ENCODE measurements at regions not wholly inside any gene's neighbourhood (a gene's known extent, or its start where the extent isn't known, plus 50 kb on each side); places are given as distances from the start of the nearest gene placed in this dataset.

DNA sequence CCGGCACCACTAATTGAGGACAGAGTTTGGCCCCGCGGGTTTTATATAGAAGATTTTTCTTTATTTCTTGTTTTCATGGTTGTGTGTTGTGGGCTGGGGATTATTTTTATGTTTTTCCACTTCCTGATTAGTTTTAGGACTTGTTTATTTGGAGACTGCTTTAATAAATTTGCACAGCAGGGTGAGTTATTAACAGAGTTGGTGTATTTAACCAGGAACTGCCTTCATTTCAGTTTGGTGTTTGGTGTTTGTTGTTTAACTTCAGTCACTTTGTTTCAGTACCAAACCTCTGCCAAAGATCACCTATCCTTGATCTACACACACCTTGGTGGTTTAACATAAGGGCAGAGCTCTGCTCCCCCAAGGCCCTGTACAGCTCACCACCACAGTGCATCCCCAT lies 103.5 kb upstream of the LMO4 start:
- Histone ChIP-seq H3K36me3 (replicated peaks; ENCODE audit: insufficient read depth, low read depth) (no peaks in the 10 kb centered on the region), H3K4me3 (no peak overlapping the region), H3K27ac (no peak overlapping the region), H4K20me1 (ENCODE audit: insufficient read depth, poor library complexity, severe bottlenecking) (no peaks in the 10 kb centered on the region), H3K4me1 (ENCODE audit: insufficient read depth) (no peaks in the 10 kb centered on the region), H3K9me2 (replicated peaks; ENCODE audit: insufficient read depth) (no peaks in the 10 kb centered on the region), H3K4me2 (no peak overlapping the region), H2AFZ (no peak overlapping the region), H3K9me3 (ENCODE audit: low read depth) (no peaks in the 10 kb centered on the region), H3K79me2 (no peaks in the 10 kb centered on the region), H3K27me3 (no peaks in the 10 kb centered on the region)
- TF ChIP-seq EZH2phosphoT487 (IDR thresholded peaks at IDR 0.05; ENCODE audit: low read depth, severe bottlenecking, unreplicated experiment) (no peak), EZH2 (IDR thresholded peaks at IDR 0.05; ENCODE audit: borderline replicate concordance) (no peak)
- TF ChIP-seq, protein P1, sequence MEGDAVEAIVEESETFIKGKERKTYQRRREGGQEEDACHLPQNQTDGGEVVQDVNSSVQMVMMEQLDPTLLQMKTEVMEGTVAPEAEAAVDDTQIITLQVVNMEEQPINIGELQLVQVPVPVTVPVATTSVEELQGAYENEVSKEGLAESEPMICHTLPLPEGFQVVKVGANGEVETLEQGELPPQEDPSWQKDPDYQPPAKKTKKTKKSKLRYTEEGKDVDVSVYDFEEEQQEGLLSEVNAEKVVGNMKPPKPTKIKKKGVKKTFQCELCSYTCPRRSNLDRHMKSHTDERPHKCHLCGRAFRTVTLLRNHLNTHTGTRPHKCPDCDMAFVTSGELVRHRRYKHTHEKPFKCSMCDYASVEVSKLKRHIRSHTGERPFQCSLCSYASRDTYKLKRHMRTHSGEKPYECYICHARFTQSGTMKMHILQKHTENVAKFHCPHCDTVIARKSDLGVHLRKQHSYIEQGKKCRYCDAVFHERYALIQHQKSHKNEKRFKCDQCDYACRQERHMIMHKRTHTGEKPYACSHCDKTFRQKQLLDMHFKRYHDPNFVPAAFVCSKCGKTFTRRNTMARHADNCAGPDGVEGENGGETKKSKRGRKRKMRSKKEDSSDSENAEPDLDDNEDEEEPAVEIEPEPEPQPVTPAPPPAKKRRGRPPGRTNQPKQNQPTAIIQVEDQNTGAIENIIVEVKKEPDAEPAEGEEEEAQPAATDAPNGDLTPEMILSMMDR (IDR thresholded peaks at IDR 0.05; ENCODE audit: poor library complexity) = no peak
- DNase-seq (ENCODE audit: low spot score) = no peak
- 89% methylated on average over 3 of the region's 3 CpGs for WGBS (ENCODE audit: low lambda C conversion rate, missing lambda C conversion rate)

DNA sequence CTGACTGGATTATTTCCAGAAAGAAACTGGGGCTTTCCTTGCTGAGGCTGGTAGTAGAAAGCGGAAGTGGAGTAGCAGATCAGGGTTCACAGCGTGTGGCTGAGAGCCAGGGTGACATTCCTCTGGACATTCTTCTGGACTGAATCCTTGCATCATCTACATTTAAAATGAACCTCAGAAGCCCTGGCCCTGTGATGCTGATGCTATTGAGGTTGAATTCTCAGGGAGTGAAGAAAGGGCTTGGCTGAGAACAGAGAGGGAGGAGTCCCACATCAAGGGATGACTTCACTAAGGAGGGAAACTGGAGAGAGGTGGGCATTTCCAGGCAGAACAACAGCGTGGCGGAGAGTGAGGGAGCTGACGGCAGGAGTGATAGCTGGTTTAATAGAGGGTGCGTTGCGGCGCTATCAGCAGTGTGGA lies 102.3 kb upstream of the LMO4 start:
- Histone ChIP-seq H3K27me3 (no peaks in the 10 kb centered on the region), H4K20me1 (ENCODE audit: insufficient read depth, poor library complexity, severe bottlenecking) (no peaks in the 10 kb centered on the region), H3K36me3 (replicated peaks; ENCODE audit: insufficient read depth, low read depth) (no peaks in the 10 kb centered on the region), H3K9me2 (replicated peaks; ENCODE audit: insufficient read depth) (no peaks in the 10 kb centered on the region), H3K4me2 (no peak overlapping the region), H3K4me1 (ENCODE audit: insufficient read depth) (no peaks in the 10 kb centered on the region), H2AFZ (no peak overlapping the region), H3K4me3 (no peak overlapping the region), H3K9me3 (ENCODE audit: low read depth) (no peaks in the 10 kb centered on the region), H3K27ac (peak overlapping the region; percentile 65), H3K79me2 (no peaks in the 10 kb centered on the region)
- 56% methylated on average over 8 of the region's 8 CpGs for WGBS (ENCODE audit: low lambda C conversion rate, missing lambda C conversion rate)
- peak; percentile 76 for DNase-seq (ENCODE audit: low spot score)
- TF ChIP-seq EZH2phosphoT487 (IDR thresholded peaks at IDR 0.05; ENCODE audit: low read depth, severe bottlenecking, unreplicated experiment) (no peak), EZH2 (IDR thresholded peaks at IDR 0.05; ENCODE audit: borderline replicate concordance) (no peak)
- TF ChIP-seq, protein P1 (IDR thresholded peaks at IDR 0.05; ENCODE audit: poor library complexity) = no peak

DNA sequence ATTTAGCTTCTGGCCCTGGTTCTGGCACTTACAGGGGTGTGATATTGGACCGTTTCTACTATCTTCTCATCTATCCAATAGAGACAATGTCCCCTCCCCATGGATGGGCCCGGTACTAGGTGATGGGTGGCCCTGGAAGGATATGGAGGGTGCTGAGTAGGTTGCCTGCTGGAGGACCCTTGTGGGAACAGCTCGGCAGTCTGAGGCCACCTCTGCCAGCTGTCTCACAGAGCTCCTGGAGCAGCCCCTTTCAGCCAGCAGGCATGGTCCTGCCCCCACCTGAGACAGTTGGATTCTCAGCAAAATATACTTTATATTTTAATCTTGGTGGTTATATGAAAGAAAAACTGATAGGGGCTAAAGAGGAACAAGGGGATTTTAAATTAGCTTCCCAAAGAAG lies 101.0 kb upstream of the LMO4 start:
- WGBS (ENCODE audit: low lambda C conversion rate, missing lambda C conversion rate) = 91% methylated on average over 3 of the region's 3 CpGs
- no peaks in the 10 kb centered on the region for H3K27me3 ChIP-seq
- H3K79me2 ChIP-seq = no peaks in the 10 kb centered on the region
- no peak for DNase-seq (ENCODE audit: low spot score)
- H3K9me2 ChIP-seq (replicated peaks; ENCODE audit: insufficient read depth) = no peaks in the 10 kb centered on the region
- no peaks in the 10 kb centered on the region for H4K20me1 ChIP-seq (ENCODE audit: insufficient read depth, poor library complexity, severe bottlenecking)
- no peak overlapping the region for H3K4me3 ChIP-seq
- no peaks in the 10 kb centered on the region for H3K36me3 ChIP-seq (replicated peaks; ENCODE audit: insufficient read depth, low read depth)
- H2AFZ ChIP-seq = no peak overlapping the region
- no peak overlapping the region for H3K4me2 ChIP-seq
- TF ChIP-seq EZH2 (IDR thresholded peaks at IDR 0.05; ENCODE audit: borderline replicate concordance) = no peak
- TF ChIP-seq EZH2phosphoT487 (IDR thresholded peaks at IDR 0.05; ENCODE audit: low read depth, severe bottlenecking, unreplicated experiment) = no peak
- TF ChIP-seq, protein P1 (IDR thresholded peaks at IDR 0.05; ENCODE audit: poor library complexity) = no peak
- no peaks in the 10 kb centered on the region for H3K4me1 ChIP-seq (ENCODE audit: insufficient read depth)
- no peaks in the 10 kb centered on the region for H3K9me3 ChIP-seq (ENCODE audit: low read depth)
- no peak overlapping the region for H3K27ac ChIP-seq

DNA sequence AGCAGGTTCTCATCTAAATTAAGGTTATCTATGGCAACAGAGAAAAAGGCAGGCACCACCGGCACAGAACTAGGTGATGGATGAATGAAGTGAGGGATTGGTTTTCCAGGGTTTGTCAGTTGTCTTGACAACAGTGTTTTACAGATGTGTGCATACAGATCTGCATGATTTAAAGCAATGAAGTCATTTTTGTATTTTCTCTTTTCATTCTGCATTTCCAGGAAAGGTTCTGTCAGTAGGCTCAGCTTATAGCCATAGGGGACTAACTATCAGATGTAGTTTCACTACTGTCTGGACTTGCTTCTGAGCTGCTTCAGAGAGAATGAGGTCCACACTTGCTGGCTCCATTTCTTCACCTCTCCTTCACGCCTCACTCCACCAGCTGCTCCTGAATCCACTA lies 98.2 kb upstream of the LMO4 start:
- Histone ChIP-seq H2AFZ (no peak overlapping the region), H4K20me1 (ENCODE audit: insufficient read depth, poor library complexity, severe bottlenecking) (no peaks in the 10 kb centered on the region), H3K27ac (no peak overlapping the region), H3K4me1 (ENCODE audit: insufficient read depth) (no peaks in the 10 kb centered on the region), H3K79me2 (no peaks in the 10 kb centered on the region), H3K4me3 (no peak overlapping the region), H3K36me3 (replicated peaks; ENCODE audit: insufficient read depth, low read depth) (no peaks in the 10 kb centered on the region), H3K27me3 (no peaks in the 10 kb centered on the region), H3K9me2 (replicated peaks; ENCODE audit: insufficient read depth) (no peaks in the 10 kb centered on the region), H3K9me3 (ENCODE audit: low read depth) (no peaks in the 10 kb centered on the region), H3K4me2 (no peak overlapping the region)
- no peak for DNase-seq (ENCODE audit: low spot score)
- TF ChIP-seq, protein P1 (IDR thresholded peaks at IDR 0.05; ENCODE audit: poor library complexity) = no peak
- TF ChIP-seq EZH2phosphoT487 (IDR thresholded peaks at IDR 0.05; ENCODE audit: low read depth, severe bottlenecking, unreplicated experiment) = no peak
- no peak for TF ChIP-seq EZH2 (IDR thresholded peaks at IDR 0.05; ENCODE audit: borderline replicate concordance)
- 96% methylated on average over 2 of the region's 2 CpGs for WGBS (ENCODE audit: low lambda C conversion rate, missing lambda C conversion rate)

All from hepatocyte (in vitro differentiated cells).